OCI-LY7 (cell line): ENCODE measurements at regions not wholly inside any gene's neighbourhood (a gene's known extent, or its start where the extent isn't known, plus 50 kb on each side); places are given as distances from the start of the nearest gene placed in this dataset.

ENCODE experiments used
- BruUV-seq: library from RNA; stranded (reverse); fragments of 400-500 nt; replicated peaks from 2 replicates; lab custom pipeline; 2021; lab: Mats Ljungman, UMichigan
- CTCF ChIA-PET: fragments of 300-600 bp; sonication (Branson Sonifier 250); formaldehyde crosslinking; loops from one replicate; lab custom pipeline; 2022; ENCODE audit warnings: antibody characterized with exemption; ENCODE audit not compliant: unreplicated experiment; lab: Charles Lee
- POLR2A ChIA-PET: fragments of 300-600 bp; sonication (Branson Sonifier 250); formaldehyde crosslinking; loops from one replicate; lab custom pipeline; 2022; ENCODE audit warnings: antibody characterized with exemption; lab: Charles Lee
- DNase-seq: peaks from one replicate; pipeline ENCODE4 v3.0.0-alpha.2; 2015; ENCODE audit warnings: low spot score
- H2AFZ ChIP-seq: fragments of 200-600 bp; sonication (generic), shearing (Covaris generic); 2 replicates; pipeline ENCODE4 v1.6.1; 2014; ENCODE audit warnings: mild to moderate bottlenecking, antibody characterized with exemption, low read length, moderate library complexity
- H3K27ac ChIP-seq: fragments of 200-600 bp; sonication (generic); 2 replicates; pipeline ENCODE4 v1.5.1; 2014; ENCODE audit warnings: mixed run types, low read depth, mild to moderate bottlenecking, moderate library complexity, low read length, inconsistent platforms; ENCODE audit not compliant: poor library complexity, severe bottlenecking
- H3K36me3 ChIP-seq: fragments of 200-600 bp; sonication (generic); 2 replicates; pipeline ENCODE4 v1.6.1; 2014; ENCODE audit warnings: mild to moderate bottlenecking, antibody characterized with exemption, low read length, moderate library complexity, mixed read lengths; ENCODE audit not compliant: insufficient read depth
- H3K4me1 ChIP-seq: fragments of 200-600 bp; sonication (generic); 2 replicates; pipeline ENCODE4 v1.5.1; 2014; ENCODE audit warnings: mild to moderate bottlenecking, low read length; ENCODE audit not compliant: insufficient read depth, poor library complexity, severe bottlenecking
- H3K4me2 ChIP-seq: fragments of 200-600 bp; sonication (generic); 2 replicates; pipeline ENCODE4 v1.6.1; 2014; ENCODE audit warnings: mild to moderate bottlenecking, low read length
- H3K4me3 ChIP-seq: fragments of 200-600 bp; sonication (generic); 2 replicates; pipeline ENCODE4 v1.5.1; 2014; ENCODE audit warnings: mild to moderate bottlenecking, low read depth, low read length; ENCODE audit not compliant: poor library complexity, severe bottlenecking
- H3K79me2 ChIP-seq: fragments of 200-600 bp; sonication (generic); 2 replicates; pipeline ENCODE4 v1.6.1; 2016; ENCODE audit warnings: low read depth, mild to moderate bottlenecking, low read length, moderate library complexity, mixed read lengths; ENCODE audit not compliant: insufficient read depth
- H3K9me2 ChIP-seq: fragments of 200-600 bp; sonication (generic); 2 replicates; pipeline ENCODE4 v1.6.1; 2016; ENCODE audit warnings: mild to moderate bottlenecking, low read length, mixed read lengths; ENCODE audit not compliant: insufficient read depth
- H3K9me3 ChIP-seq: fragments of 200-600 bp; sonication (generic); 2 replicates; pipeline ENCODE4 v1.6.1; 2014; ENCODE audit warnings: mild to moderate bottlenecking, mixed run types, low read length, mixed read lengths
- H4K20me1 ChIP-seq: fragments of 200-600 bp; sonication (generic); 2 replicates; pipeline ENCODE4 v1.6.1; 2014; ENCODE audit warnings: mild to moderate bottlenecking, antibody characterized with exemption, low read length, moderate library complexity, mixed read lengths; ENCODE audit not compliant: insufficient read depth
- EZH2phosphoT487 ChIP-seq: fragments of 200-600 bp; sonication (generic); IDR thresholded peaks from 2 replicates; pipeline ENCODE4 v1.6.1; 2018; ENCODE audit warnings: low read depth, borderline replicate concordance, mild to moderate bottlenecking, mixed run types, antibody characterized with exemption, low read length, moderate library complexity, mixed read lengths
- intact Hi-C: fragments of 100-400 bp; cut with micrococcal nuclease; formaldehyde crosslinking; loops from one replicate; pipeline ENCODE4 v1.10.0; 2022; ENCODE audit not compliant: unreplicated experiment
- TF ChIP-seq, protein P1 (sequence below): fragments of 200-600 bp; sonication (generic); conservative IDR thresholded peaks from 2 replicates; pipeline ENCODE4 v1.5.1; 2014; ENCODE audit warnings: mild to moderate bottlenecking, antibody characterized with exemption, low read length, moderate library complexity, mixed read lengths

DNA sequence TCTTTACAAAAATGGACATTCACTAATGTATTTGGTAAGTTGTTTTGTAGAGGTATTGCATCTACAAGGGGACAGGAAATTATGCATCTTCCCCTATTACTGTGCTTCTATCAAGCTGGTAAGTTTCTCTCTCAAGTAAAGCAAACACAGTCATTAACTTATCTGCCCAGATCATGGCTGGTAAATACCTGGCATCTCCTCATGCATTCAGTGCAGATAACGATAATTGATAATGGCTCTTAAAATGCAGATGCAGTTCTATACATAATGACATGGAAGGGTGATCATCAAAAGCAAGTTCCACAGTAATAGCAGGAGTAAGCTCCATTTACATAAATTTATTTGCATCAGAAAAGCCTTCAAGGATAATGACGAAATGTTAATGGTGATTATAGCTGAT lies 122.4 kb downstream of the SIPA1L2 start:
- Histone ChIP-seq H3K4me1 (peaks cover 43% of the 10 kb centered on the region), H4K20me1 (no peaks in the 10 kb centered on the region), H3K9me3 (no peaks in the 10 kb centered on the region), H2AFZ (no peak overlapping the region), H3K36me3 (no peaks in the 10 kb centered on the region), H3K27ac (no peak overlapping the region), H3K4me2 (no peak overlapping the region), H3K4me3 (no peak overlapping the region), H3K79me2 (no peaks in the 10 kb centered on the region), H3K9me2 (no peaks in the 10 kb centered on the region)
- intact Hi-C loops, result no loop called here
- no peak for DNase-seq
- TF ChIP-seq EZH2phosphoT487, result no peak
- TF ChIP-seq, protein P1, sequence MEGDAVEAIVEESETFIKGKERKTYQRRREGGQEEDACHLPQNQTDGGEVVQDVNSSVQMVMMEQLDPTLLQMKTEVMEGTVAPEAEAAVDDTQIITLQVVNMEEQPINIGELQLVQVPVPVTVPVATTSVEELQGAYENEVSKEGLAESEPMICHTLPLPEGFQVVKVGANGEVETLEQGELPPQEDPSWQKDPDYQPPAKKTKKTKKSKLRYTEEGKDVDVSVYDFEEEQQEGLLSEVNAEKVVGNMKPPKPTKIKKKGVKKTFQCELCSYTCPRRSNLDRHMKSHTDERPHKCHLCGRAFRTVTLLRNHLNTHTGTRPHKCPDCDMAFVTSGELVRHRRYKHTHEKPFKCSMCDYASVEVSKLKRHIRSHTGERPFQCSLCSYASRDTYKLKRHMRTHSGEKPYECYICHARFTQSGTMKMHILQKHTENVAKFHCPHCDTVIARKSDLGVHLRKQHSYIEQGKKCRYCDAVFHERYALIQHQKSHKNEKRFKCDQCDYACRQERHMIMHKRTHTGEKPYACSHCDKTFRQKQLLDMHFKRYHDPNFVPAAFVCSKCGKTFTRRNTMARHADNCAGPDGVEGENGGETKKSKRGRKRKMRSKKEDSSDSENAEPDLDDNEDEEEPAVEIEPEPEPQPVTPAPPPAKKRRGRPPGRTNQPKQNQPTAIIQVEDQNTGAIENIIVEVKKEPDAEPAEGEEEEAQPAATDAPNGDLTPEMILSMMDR, result no peak
- CTCF ChIA-PET, result no interaction called here
- no TSS peak for BruUV-seq
- POLR2A ChIA-PET, result interaction anchor here (0.8 to 1.7 kb wide), 2 partner anchors 11 to 914 kb away, joined by 3 to 4 read pairs; no protein-coding TSS in a partner anchor

GRCh38 chr1:232505884-232506283 lies 124.0 kb downstream of the SIPA1L2 start:
- Histone ChIP-seq H3K27ac (no peak overlapping the region), H3K9me3 (no peaks in the 10 kb centered on the region), H3K36me3 (no peaks in the 10 kb centered on the region), H3K4me2 (no peak overlapping the region), H3K79me2 (no peaks in the 10 kb centered on the region), H3K4me3 (no peak overlapping the region), H4K20me1 (no peaks in the 10 kb centered on the region), H3K9me2 (no peaks in the 10 kb centered on the region), H3K4me1 (peaks cover 37% of the 10 kb centered on the region), H2AFZ (no peak overlapping the region)
- intact Hi-C loops, result no loop called here
- CTCF ChIA-PET, result no interaction called here
- POLR2A ChIA-PET, result interaction anchor here (1.0 to 1.1 kb wide), 2 partner anchors 12 to 69 kb away, joined by 3 read pairs; no protein-coding TSS in a partner anchor
- TF ChIP-seq, protein P1, result no peak
- TF ChIP-seq EZH2phosphoT487, result no peak
- no peak for DNase-seq
- BruUV-seq, result no TSS peak

DNA sequence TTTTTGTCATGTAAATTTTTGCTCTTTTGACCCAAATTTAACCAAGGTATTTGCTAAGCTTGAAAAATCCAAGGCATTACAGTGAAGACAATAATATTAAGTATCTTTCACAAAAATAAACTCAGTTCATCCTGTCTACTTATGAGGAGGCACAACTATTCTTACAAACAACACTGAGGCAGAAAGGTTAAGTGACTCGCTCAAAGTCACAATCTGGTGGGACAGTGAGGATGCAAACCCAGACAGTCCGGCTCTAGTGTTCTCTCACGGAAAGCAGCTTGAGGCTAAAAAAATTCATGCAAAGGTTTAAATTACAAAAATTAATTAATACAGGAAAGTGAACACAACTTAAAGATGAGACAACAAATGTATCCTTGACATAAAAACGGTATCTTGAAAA lies 125.3 kb downstream of the SIPA1L2 start:
- ChIA-PET CTCF (no interaction called here), POLR2A (interaction anchor here (0.6 to 0.7 kb wide), 3 partner anchors 10 to 519 kb away, joined by 3 to 5 read pairs (median 5); no protein-coding TSS in a partner anchor)
- Histone ChIP-seq H3K9me2 (no peaks in the 10 kb centered on the region), H3K27ac (no peak overlapping the region), H2AFZ (no peak overlapping the region), H3K4me1 (peaks cover 28% of the 10 kb centered on the region), H3K36me3 (no peaks in the 10 kb centered on the region), H4K20me1 (no peaks in the 10 kb centered on the region), H3K4me3 (no peak overlapping the region), H3K4me2 (no peak overlapping the region), H3K9me3 (no peaks in the 10 kb centered on the region), H3K79me2 (no peaks in the 10 kb centered on the region)
- intact Hi-C loops, result no loop called here
- TF ChIP-seq EZH2phosphoT487, result no peak
- TF ChIP-seq, protein P1, result no peak
- no peak for DNase-seq
- no TSS peak for BruUV-seq
